22Rv1 (cell line): ENCODE measurements at regions not wholly inside any gene's neighbourhood (a gene's known extent, or its start where the extent isn't known, plus 50 kb on each side); places are given as distances from the start of the nearest gene placed in this dataset.

ENCODE experiments used
- CTCF ChIP-seq: fragments of 450-650 bp; IDR thresholded peaks from 2 replicates; pipeline ENCODE4 v1.5.1; 2017; ENCODE audit warnings: mild to moderate bottlenecking
- ZFX ChIP-seq: fragments of 450-650 bp; IDR thresholded peaks from 2 replicates; pipeline ENCODE4 v1.6.1; 2017; ENCODE audit warnings: antibody characterized with exemption, borderline replicate concordance

- TF ChIP-seq CTCF (no peak), ZFX (no peak)
These were observed 59.6 kb upstream of the MON1B start for GRCh38 chr16:77131398-77131797.
